ENCODE measurements at regions not wholly inside any gene's neighbourhood (a gene's known extent, or its start where the extent isn't known, plus 50 kb on each side); places are given as distances from the start of the nearest gene placed in this dataset.

DNA sequence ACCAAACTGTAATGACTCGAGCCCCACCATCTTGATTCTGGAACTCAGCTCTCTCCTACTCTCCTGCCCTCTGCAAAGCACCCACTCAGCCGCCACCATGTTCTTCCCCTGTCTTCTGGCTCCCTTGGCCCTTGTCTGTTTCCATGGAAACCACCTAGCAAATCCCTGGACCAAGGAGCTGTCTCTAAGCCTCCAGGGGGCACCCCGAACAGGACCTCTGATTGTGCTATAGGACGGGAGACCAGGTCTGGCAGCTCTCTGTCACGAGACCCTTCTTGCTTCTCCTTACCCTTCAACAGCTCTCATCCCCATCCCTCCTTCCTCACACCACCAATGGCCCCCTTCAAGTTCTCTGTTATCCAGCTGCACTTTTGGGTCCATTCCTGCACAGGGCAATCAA, 277.7 kb upstream of the ZNF507 start:
- TF ChIP-seq, protein P1, sequence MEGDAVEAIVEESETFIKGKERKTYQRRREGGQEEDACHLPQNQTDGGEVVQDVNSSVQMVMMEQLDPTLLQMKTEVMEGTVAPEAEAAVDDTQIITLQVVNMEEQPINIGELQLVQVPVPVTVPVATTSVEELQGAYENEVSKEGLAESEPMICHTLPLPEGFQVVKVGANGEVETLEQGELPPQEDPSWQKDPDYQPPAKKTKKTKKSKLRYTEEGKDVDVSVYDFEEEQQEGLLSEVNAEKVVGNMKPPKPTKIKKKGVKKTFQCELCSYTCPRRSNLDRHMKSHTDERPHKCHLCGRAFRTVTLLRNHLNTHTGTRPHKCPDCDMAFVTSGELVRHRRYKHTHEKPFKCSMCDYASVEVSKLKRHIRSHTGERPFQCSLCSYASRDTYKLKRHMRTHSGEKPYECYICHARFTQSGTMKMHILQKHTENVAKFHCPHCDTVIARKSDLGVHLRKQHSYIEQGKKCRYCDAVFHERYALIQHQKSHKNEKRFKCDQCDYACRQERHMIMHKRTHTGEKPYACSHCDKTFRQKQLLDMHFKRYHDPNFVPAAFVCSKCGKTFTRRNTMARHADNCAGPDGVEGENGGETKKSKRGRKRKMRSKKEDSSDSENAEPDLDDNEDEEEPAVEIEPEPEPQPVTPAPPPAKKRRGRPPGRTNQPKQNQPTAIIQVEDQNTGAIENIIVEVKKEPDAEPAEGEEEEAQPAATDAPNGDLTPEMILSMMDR (IDR thresholded peaks at IDR 0.05), result no peak
- TF ChIP-seq POLR2AphosphoS5 (IDR thresholded peaks at IDR 0.05) (no peak), POLR2A (IDR thresholded peaks at IDR 0.05) (no peak), EP300 (IDR thresholded peaks at IDR 0.05) (no peak)

Data from upper lobe of left lung (tissue), 4 donors.